Esophagus squamous epithelium (tissue), 5 donors: ENCODE measurements at regions not wholly inside any gene's neighbourhood (a gene's known extent, or its start where the extent isn't known, plus 50 kb on each side); places are given as distances from the start of the nearest gene placed in this dataset.

Experiments
- DNase-seq: peaks from one replicate; lab custom pipeline; 2025; lab: John Stamatoyannopoulos, UW
- H3K27ac ChIP-seq, 4 donors: fragments of 200-600 bp; sonication (generic); one replicate each; pipeline ENCODE4 v1.5.1; 2016 to 2019; ENCODE audit warnings: mild to moderate bottlenecking in 1 of 4
- H3K27me3 ChIP-seq, 4 donors: fragments of 200-600 bp; sonication (generic); 1 replicate in 3 of 4; 2 replicates in 1 of 4; pipeline versions ENCODE4 v1.5.1 to v1.6.0; 2017 to 2021; ENCODE audit warnings: antibody characterized with exemption in 1 of 4
- H3K36me3 ChIP-seq, 3 donors: fragments of 200-600 bp; sonication (generic); one replicate each; pipeline ENCODE4 v1.5.1; 2016 to 2019
- H3K4me1 ChIP-seq, 3 donors: fragments of 200-600 bp; sonication (generic); one replicate each; pipeline ENCODE4 v1.5.1; 2017 to 2019
- H3K4me3 ChIP-seq, 4 donors: fragments of 200-600 bp; sonication (generic); 1 replicate in 3 of 4; 2 replicates in 1 of 4; pipeline ENCODE4 v1.5.1; 2016 to 2019; ENCODE audit warnings: mild to moderate bottlenecking in 2 of 4, moderate library complexity in 1 of 4
- H3K9me3 ChIP-seq, 3 donors: fragments of 200-600 bp; sonication (generic); one replicate each; pipeline ENCODE4 v1.5.1; 2016 to 2019
- CTCF ChIP-seq, 6 experiments: fragments of 450-650 bp in 4 of 6; fragments of 200-600 bp in 2 of 6; sonication (generic) in 2 of 6; IDR thresholded peaks; one replicate each; pipeline ENCODE4 v1.5.1; 2016 to 2019; ENCODE audit warnings: antibody characterized with exemption in 6 of 6, mild to moderate bottlenecking in 4 of 6, moderate library complexity in 4 of 6
- POLR2A ChIP-seq, 4 donors: fragments of 450-650 bp; IDR thresholded peaks; one replicate each; pipeline ENCODE4 v1.6.1; 2017; ENCODE audit warnings: antibody characterized with exemption in 4 of 4, mild to moderate bottlenecking in 4 of 4, moderate library complexity in 3 of 4
- WGBS, 2 donors: methylation state at CpG; one replicate each; pipeline ENCODE4 v1.1.5; 2018; 5-methylcytosine and 5-hydroxymethylcytosine counted together
- intact Hi-C: fragments of 100-400 bp; cut with DNase I; formaldehyde crosslinking; loops from one replicate; pipeline ENCODE4 v1.15.0; 2022
- donor health status: DM: yes; HTN: yes; CAD: no.

DNA sequence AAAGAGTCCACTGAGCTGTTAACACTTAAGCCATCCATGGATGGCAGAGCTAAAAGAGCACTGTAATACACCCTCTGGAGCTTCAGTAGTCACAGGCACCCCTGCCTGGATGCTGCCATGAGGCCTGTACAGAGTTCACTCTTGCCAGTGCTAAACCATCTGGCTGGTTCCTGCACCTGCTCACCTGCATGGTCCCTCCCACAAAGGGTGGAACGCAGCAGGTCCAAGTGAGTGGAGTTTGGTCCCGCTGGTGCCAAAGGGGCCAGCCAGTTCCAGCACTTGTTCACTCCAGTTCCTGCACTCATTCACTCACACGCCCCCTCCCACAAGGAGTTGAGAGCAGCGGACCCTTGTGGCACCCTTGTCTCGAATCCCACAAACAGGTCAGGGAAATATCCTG, 503.5 kb downstream of the HACE1 start:
- TF ChIP-seq CTCF (IDR thresholded peaks at IDR 0.05), result no peak
- no peak for TF ChIP-seq POLR2A (IDR thresholded peaks at IDR 0.05)
- H3K4me1 ChIP-seq, result no peaks in the 10 kb centered on the region
- intact Hi-C loops, result no loop called here
- no peaks in the 10 kb centered on the region for H3K36me3 ChIP-seq
- H3K27me3 ChIP-seq, result no peaks in the 10 kb centered on the region
- no peak overlapping the region for H3K4me3 ChIP-seq
- no peaks in the 10 kb centered on the region for H3K9me3 ChIP-seq
- DNase-seq, result no peak
- H3K27ac ChIP-seq, result no peak overlapping the region
- 75 to 92% methylated on average over 4 to 5 of the region's 5 CpGs for WGBS, 2 donors

DNA sequence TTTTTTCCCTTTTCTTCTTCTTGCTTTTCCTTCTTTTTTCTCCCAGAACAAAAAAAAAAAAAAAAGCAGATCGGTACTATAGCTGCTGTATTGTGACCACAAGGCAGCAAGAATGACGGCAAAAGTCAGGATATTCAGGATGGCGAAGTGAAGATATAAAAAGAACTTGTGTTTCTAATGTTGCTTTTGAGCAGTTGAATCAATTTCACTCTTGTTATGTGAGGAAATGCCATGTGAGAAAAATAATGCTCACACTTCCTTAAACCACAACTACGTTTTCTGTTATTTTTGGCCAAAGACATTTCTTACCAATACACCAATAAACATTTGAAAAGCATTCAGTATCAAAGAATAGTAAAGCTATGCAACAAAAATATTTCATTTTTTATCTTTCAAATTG, 510.5 kb downstream of the HACE1 start:
- TF ChIP-seq POLR2A (IDR thresholded peaks at IDR 0.05) (no peak), CTCF (IDR thresholded peaks at IDR 0.05) (no peak)
- Histone ChIP-seq H3K36me3 (no peaks in the 10 kb centered on the region), H3K27me3 (no peaks in the 10 kb centered on the region), H3K4me1 (no peaks in the 10 kb centered on the region), H3K27ac (no peak overlapping the region), H3K4me3 (no peak overlapping the region), H3K9me3 (peaks cover 0 to 8% (median 5%) of the 10 kb centered on the region in 3 donors)
- WGBS, 2 donors, result 65% methylated on average over 4 of the region's 4 CpGs
- DNase-seq, result no peak
- intact Hi-C loops, result no loop called here

DNA sequence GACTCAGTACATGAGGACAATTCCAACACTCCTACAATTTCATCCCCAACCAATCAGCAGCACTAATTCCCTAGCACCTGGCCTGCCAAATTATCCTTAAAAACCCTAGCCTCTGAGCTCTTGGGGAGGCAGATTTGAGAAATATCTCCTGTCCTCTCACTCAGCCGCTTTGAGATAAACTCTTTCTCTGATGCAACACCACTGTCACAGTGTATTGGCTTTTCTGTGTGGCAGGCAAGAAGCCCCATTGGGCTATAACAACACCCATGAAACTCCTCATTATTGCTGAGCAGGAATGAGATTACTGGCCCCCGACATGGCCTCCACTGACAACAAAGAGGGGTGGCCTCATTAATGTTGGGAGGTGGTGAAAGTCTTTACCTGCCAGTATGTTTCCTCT, 515.5 kb downstream of the HACE1 start:
- no peaks in the 10 kb centered on the region for H3K36me3 ChIP-seq
- no peak for DNase-seq
- H3K9me3 ChIP-seq, result peaks cover 0 to 9% (median 7%) of the 10 kb centered on the region in 3 donors
- H3K4me3 ChIP-seq, result no peak overlapping the region
- intact Hi-C loops, result no loop called here
- TF ChIP-seq CTCF (IDR thresholded peaks at IDR 0.05) (no peak), POLR2A (IDR thresholded peaks at IDR 0.05) (no peak)
- no peak overlapping the region for H3K27ac ChIP-seq
- no peaks in the 10 kb centered on the region for H3K4me1 ChIP-seq
- H3K27me3 ChIP-seq, result no peaks in the 10 kb centered on the region
- WGBS, 2 donors, result 71 to 87% methylated on average over 2 of the region's 2 CpGs

DNA sequence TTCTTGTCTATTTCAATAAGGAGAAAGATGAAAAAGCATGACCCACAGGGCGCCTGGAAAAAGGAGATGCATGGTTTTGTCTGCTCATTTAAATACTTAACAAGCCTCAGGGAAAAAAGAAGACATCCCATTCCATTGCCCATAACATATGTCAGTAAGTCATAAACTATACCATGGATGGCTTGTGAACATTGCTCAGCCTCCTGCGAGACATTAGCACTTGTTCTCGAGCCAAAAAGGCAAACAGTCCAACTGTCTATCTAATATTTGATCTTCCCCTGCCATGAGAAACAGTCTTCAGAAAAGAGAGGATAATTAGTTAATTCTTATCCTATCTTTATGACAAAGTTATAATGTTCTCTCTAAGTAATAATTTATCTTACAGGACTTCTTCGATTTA, 527.4 kb downstream of the HACE1 start:
- no peaks in the 10 kb centered on the region for H3K36me3 ChIP-seq
- H3K4me1 ChIP-seq, result no peaks in the 10 kb centered on the region
- H3K27me3 ChIP-seq, result no peaks in the 10 kb centered on the region
- no peak overlapping the region for H3K27ac ChIP-seq
- intact Hi-C loops, result no loop called here
- H3K4me3 ChIP-seq, result no peak overlapping the region
- WGBS, 2 donors, result 45 to 51% methylated on average over 4 of the region's 4 CpGs
- DNase-seq, result no peak
- TF ChIP-seq CTCF (IDR thresholded peaks at IDR 0.05), result no peak
- TF ChIP-seq POLR2A (IDR thresholded peaks at IDR 0.05), result no peak
- H3K9me3 ChIP-seq, result no peaks in the 10 kb centered on the region

GRCh38 chr6:104326173-104327001, 533.3 kb downstream of the HACE1 start:
- Histone ChIP-seq H3K4me3 (no peak overlapping the region), H3K4me1 (peaks cover 0 to 5% (median 0%) of the 10 kb centered on the region in 3 donors), H3K36me3 (no peaks in the 10 kb centered on the region), H3K27ac (no peak overlapping the region), H3K27me3 (no peaks in the 10 kb centered on the region), H3K9me3 (no peaks in the 10 kb centered on the region)
- WGBS, 2 donors, result 48 to 53% methylated on average over 7 of the region's 7 CpGs
- TF ChIP-seq POLR2A (IDR thresholded peaks at IDR 0.05), result no peak
- no peak for TF ChIP-seq CTCF (IDR thresholded peaks at IDR 0.05)
- no peak for DNase-seq
- intact Hi-C loops, result no loop called here
